GM18519 (cell line): ENCODE measurements at regions not wholly inside any gene's neighbourhood (a gene's known extent, or its start where the extent isn't known, plus 50 kb on each side); places are given as distances from the start of the nearest gene placed in this dataset.

Experiments used
- ATAC-seq: cut with Tn5 transposase; IDR thresholded peaks from one replicate; pipeline ENCODE4 v1.9.1; 2021; ENCODE audit warnings: mild to moderate bottlenecking, moderate library complexity; ENCODE audit not compliant: unreplicated experiment, low FRiP score

DNA sequence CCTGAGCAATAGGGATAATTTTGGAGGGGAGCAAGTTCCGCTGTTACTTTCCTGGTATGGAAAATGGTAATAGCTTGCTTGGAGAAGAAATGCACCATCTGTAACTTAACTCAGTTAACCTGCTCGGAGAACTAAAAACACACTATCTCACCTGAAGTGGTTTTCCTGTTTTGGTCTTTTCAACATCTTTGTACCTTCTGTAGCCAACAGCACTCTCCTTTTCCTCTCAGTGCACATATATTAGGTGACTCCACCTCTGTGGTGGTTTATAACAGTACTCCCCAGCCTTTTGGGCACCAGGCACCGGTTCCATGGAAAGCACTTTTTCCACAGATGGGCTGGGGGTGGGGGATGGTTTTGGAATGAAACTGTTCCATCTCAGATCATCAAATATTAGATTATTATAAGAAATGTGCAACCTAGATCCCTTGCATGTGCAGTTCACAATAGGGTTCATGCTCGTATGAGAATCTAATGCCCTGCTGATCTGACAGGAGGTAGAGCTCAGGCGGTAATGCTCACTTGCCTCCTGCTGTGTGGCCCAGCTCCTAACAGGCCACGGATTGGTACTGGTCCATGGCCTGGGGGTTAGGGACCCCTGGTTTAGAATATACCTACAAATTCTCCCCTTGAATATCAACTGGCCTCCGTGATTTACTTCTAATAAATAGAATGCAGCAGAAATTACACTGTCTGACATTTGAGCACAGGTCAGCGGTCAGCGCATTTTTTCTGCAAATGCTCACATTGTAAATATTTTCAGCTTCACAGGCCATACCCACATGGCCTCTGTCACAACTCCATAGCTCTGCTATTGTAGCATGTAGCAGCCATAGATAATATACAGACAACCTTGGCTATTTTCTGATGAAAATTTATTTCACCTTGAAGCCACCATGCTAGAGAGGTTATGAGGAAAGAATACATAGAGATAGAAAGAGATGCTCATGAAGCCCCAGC lies 83.8 kb upstream of the SUCLG2 start:
- ATAC-seq = no peak

- ATAC-seq = no peak
Observed at GRCh38 chr3:67737140-67737539, 82.7 kb upstream of the SUCLG2 start.

DNA sequence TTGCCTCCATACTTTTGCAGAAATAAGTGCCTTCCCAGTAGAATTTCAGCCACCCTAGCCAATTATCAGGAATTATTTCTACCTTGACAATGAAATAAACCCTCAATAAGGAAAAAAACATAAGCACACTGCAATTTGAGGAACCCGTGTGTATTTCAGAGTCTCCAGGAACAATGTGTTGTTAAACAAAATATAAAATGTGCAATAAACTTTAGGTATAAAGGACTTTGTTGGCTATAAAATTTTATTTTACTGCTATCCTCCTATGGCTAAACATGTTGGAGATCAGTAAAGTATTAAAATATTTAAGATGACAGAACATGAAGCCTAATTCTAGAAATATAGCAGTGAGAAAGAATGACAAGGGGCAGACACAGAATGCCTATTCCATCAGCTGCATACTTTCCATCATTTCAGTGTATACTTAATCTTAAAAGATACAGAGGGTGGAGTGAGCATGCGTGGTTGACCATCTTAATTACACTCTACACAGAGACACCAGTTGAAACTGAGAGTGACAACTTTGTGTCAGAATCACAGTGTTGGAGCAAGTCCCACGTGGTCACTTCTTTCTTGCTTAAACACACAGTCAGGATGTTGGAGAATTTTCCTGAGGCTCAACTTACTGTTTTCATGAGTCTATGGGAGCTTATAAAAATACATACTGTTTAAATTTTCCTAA lies 79.0 kb upstream of the SUCLG2 start:
- no peak for ATAC-seq

GRCh38 chr3:67724434-67724833 lies 70.0 kb upstream of the SUCLG2 start:
- no peak for ATAC-seq

DNA sequence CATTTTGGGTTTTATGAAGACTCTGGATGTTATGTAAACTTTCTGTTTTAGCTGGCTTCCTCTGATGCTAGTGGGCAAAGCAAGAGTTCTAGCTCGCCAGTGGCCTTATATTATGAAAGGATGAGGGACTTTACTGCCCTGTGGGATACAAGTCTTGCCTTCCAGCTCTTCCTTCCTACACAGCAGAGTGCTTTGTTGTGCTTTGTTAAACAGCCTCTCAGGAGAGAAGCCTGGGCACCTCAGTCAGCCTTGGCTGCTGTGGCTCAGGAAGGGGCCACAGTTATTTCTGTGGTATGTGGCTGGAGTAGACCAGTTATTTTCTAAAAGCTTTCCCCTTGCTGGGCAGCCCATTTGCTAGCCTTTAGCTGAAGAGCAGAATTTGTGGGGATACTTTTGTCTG lies 69.5 kb upstream of the SUCLG2 start:
- no peak for ATAC-seq

GRCh38 chr3:67719333-67719732 lies 64.9 kb upstream of the SUCLG2 start:
- no peak for ATAC-seq

- ATAC-seq = no peak
Observed at GRCh38 chr3:67715971-67716370, 61.6 kb upstream of the SUCLG2 start.

- no peak for ATAC-seq
Observed at GRCh38 chr3:67713764-67714469, 59.5 kb upstream of the SUCLG2 start.

DNA sequence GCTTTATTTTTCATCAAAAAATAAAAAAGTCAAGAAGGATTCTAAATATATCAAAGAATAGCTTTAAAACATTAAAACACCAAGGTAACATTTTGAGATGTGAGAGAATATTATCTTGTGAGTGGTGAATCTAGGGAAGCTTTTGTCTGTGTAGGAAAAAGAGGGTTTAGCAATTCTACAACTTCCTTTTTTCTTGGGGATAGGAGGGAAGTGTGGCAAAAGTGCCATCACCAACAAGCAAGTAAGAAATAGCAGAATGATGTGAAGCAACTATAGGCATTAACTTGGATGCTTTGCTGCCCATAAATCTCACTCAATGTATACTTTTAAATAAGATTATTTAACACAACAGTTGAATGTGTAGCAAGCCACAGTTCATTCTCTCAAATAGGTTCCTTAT lies 57.8 kb upstream of the SUCLG2 start:
- ATAC-seq = no peak

- ATAC-seq = no peak
Observed at GRCh38 chr3:67710396-67710795, 56.0 kb upstream of the SUCLG2 start.

- ATAC-seq = no peak
Observed at GRCh38 chr3:67706934-67707333, 52.5 kb upstream of the SUCLG2 start.

DNA sequence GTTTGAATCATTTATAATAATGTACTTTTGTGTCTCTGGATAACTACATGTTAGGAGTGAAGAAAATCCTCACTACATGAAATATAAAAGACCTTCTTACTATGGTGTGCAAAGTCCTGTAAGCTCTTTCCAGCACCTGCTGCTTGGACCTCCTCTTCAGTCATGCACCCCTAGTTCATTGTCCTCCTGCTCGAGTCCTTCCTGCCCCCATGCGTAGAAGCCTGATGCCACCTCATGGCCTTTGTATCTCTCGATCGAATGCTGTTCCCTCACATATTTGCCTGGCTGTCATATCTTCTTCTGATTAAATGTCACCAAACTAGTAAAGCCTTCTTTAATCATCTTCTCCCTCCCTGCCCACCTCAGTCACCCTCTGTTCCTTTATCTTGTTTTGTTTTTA lies 49.9 kb upstream of the SUCLG2 start:
- no peak for ATAC-seq
